Thyroid gland (tissue), 4 donors: ENCODE measurements at regions not wholly inside any gene's neighbourhood (a gene's known extent, or its start where the extent isn't known, plus 50 kb on each side); places are given as distances from the start of the nearest gene placed in this dataset.

Experiments
- POLR2A ChIP-seq, 2 donors: fragments of 450-650 bp; IDR thresholded peaks; one replicate each; pipeline ENCODE4 v1.6.1; 2017; ENCODE audit warnings: antibody characterized with exemption in 2 of 2, mild to moderate bottlenecking in 2 of 2, moderate library complexity in 1 of 2
- TF ChIP-seq, protein P1 (sequence below), 6 experiments: fragments of 200-600 bp in 3 of 6; fragments of 450-650 bp in 3 of 6; sonication (generic) in 3 of 6; IDR thresholded peaks; one replicate each; pipeline ENCODE4 v1.5.1; 2016 to 2019; ENCODE audit warnings: antibody characterized with exemption in 6 of 6, mild to moderate bottlenecking in 2 of 6, inconsistent platforms in 1 of 6, moderate library complexity in 1 of 6

DNA sequence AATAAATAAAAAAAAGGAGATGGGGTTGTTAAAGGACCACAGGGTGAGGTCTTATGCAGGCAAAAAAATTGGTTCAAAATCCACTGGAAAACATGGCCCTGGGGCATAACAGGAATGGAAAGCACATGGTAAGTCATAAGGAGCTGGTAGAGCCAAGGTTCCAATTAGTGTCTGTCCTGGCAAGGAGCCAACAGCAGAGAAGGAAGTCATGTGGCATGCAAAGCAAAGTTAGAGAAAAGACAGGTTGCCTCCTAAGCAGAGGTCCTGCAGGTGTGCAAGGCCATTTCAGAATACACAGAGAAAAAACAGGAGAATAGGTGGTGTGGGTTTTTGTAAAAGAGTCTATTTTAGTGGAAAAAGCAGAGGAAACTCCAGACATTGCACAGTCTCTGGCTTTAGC is 1881.7 kb downstream of the ARAP2 start:
- TF ChIP-seq, protein P1, sequence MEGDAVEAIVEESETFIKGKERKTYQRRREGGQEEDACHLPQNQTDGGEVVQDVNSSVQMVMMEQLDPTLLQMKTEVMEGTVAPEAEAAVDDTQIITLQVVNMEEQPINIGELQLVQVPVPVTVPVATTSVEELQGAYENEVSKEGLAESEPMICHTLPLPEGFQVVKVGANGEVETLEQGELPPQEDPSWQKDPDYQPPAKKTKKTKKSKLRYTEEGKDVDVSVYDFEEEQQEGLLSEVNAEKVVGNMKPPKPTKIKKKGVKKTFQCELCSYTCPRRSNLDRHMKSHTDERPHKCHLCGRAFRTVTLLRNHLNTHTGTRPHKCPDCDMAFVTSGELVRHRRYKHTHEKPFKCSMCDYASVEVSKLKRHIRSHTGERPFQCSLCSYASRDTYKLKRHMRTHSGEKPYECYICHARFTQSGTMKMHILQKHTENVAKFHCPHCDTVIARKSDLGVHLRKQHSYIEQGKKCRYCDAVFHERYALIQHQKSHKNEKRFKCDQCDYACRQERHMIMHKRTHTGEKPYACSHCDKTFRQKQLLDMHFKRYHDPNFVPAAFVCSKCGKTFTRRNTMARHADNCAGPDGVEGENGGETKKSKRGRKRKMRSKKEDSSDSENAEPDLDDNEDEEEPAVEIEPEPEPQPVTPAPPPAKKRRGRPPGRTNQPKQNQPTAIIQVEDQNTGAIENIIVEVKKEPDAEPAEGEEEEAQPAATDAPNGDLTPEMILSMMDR (IDR thresholded peaks at IDR 0.05), result no peak
- no peak for TF ChIP-seq POLR2A (IDR thresholded peaks at IDR 0.05)
